ENCODE measurements at regions not wholly inside any gene's neighbourhood (a gene's known extent, or its start where the extent isn't known, plus 50 kb on each side); places are given as distances from the start of the nearest gene placed in this dataset.

GRCh38 chr2:200013906-200014305 lies 58.5 kb downstream of the MAIP1 start:
- DNase-seq, result no peak

- no peak for DNase-seq
Measured at GRCh38 chr2:200021449-200022114, 66.2 kb downstream of the MAIP1 start.

- no peak for DNase-seq
Measured at GRCh38 chr2:200022511-200022910, 67.1 kb downstream of the MAIP1 start.

- DNase-seq, result no peak
Measured at GRCh38 chr2:200023570-200023969, 68.2 kb downstream of the MAIP1 start.

- no peak for DNase-seq
Measured at GRCh38 chr2:200025717-200026116, 70.3 kb downstream of the MAIP1 start.

GRCh38 chr2:200026332-200027230 lies 71.2 kb downstream of the MAIP1 start:
- no peak for DNase-seq

GRCh38 chr2:200028998-200029397 lies 73.6 kb downstream of the MAIP1 start:
- no peak for DNase-seq

- DNase-seq, result no peak
Measured at GRCh38 chr2:200032895-200033294, 77.5 kb downstream of the MAIP1 start.

- DNase-seq, result no peak
Measured at GRCh38 chr2:200033929-200034328, 78.5 kb downstream of the MAIP1 start.

GRCh38 chr2:200034816-200035215 lies 79.4 kb downstream of the MAIP1 start:
- no peak for DNase-seq

GRCh38 chr2:200039724-200040650 lies 84.6 kb downstream of the MAIP1 start:
- DNase-seq, result no peak

- DNase-seq, result no peak
Measured at GRCh38 chr2:200040831-200041230, 85.4 kb downstream of the MAIP1 start.

GRCh38 chr2:200041639-200042038 lies 86.3 kb downstream of the MAIP1 start:
- no peak for DNase-seq

GRCh38 chr2:200042102-200042735 lies 86.8 kb downstream of the MAIP1 start:
- no peak for DNase-seq

GRCh38 chr2:200042944-200043343 lies 87.6 kb downstream of the MAIP1 start:
- no peak for DNase-seq

- no peak for DNase-seq
Measured at GRCh38 chr2:200044453-200044852, 89.1 kb downstream of the MAIP1 start.

GRCh38 chr2:200048421-200048820 lies 93.0 kb downstream of the MAIP1 start:
- DNase-seq, result no peak

- DNase-seq, result no peak
Measured at GRCh38 chr2:200049086-200049485, 93.7 kb downstream of the MAIP1 start.

GRCh38 chr2:200050921-200051610 lies 95.7 kb downstream of the MAIP1 start:
- no peak for DNase-seq

GRCh38 chr2:200051611-200051945 lies 96.2 kb downstream of the MAIP1 start:
- DNase-seq, result no peak

GRCh38 chr2:200052627-200053026 lies 97.2 kb downstream of the MAIP1 start:
- DNase-seq, result no peak

All from NCI-H69 (cell line).